SU-DHL-6 (cell line): ENCODE measurements at regions not wholly inside any gene's neighbourhood (a gene's known extent, or its start where the extent isn't known, plus 50 kb on each side); places are given as distances from the start of the nearest gene placed in this dataset.

Experiments
- CTCF ChIP-seq: fragments of 200-600 bp; sonication (generic); IDR thresholded peaks from one replicate; pipeline ENCODE4 v1.5.1; 2017; ENCODE audit warnings: antibody characterized with exemption, mild to moderate bottlenecking, low read length, moderate library complexity; ENCODE audit not compliant: insufficient read depth, poor library complexity, severe bottlenecking
- EZH2phosphoT487 ChIP-seq: fragments of 200-600 bp; sonication (generic), shearing (Covaris generic); conservative IDR thresholded peaks from 2 replicates; pipeline ENCODE4 v1.6.1; 2018; ENCODE audit warnings: mild to moderate bottlenecking, antibody characterized with exemption, low read length, moderate library complexity, mixed read lengths

- no peak for TF ChIP-seq EZH2phosphoT487
- no peak for TF ChIP-seq CTCF
Measured at GRCh38 chr3:111331306-111331705, 210.7 kb upstream of the CD96 start.
